GM19468 (cell line): ENCODE measurements at regions not wholly inside any gene's neighbourhood (a gene's known extent, or its start where the extent isn't known, plus 50 kb on each side); places are given as distances from the start of the nearest gene placed in this dataset.

ENCODE experiments used
- ATAC-seq: cut with Tn5 transposase; IDR thresholded peaks from one replicate; pipeline ENCODE4 v1.9.1; 2021; ENCODE audit warnings: mild to moderate bottlenecking, moderate library complexity, moderate number of reproducible peaks; ENCODE audit not compliant: unreplicated experiment; ENCODE audit errors: extremely low read depth

DNA sequence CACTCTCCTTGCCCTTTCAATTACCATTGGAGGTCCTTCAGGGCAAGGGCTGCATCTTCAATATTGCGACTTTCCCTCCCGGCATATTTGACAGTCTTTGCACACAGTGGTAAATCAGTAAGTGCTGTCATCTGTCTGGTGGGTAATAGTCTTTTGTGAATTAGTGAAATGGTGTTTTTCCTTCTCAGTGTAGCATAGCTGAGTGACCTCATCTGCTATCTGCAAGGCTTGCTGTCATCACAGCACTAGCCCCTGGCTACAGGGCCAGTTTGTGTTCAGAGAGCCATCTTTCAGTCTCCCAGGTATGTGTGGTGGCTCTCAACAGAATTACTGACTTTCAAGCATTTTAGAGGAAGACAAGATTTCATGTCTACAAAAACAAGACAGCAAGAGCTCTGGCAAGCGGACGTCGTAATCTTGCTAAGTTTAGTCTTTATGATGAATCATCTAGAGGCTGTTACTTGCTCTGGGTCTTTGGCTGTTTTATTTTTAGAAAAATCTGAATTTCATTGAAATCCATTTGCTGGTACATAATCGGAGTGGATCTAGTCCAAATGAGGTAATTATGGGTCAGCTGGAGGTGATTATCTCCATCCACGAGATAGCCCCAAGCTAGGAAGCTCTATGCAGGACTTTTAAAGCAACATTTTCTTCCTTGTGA lies 528.9 kb downstream of the EPM2A start:
- no peak for ATAC-seq

DNA sequence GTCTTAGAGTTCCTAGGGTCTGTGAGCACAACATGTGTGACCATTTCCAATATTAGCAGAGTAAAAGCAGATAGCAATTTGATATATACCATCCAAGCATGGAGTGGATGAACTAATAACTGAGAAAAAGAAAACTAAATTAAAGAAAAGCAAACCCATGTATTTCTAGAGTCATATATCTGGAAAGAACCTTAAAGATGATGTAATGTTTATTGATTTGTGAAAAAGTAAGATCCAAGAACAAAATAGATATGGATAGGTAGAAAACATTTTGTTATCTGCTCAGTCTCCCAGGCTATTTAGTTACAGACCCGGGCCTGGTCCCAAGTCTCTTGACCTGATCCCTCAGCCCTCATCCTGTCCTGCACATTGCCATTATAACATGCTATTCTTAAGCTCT lies 526.8 kb downstream of the EPM2A start:
- ATAC-seq: no peak

DNA sequence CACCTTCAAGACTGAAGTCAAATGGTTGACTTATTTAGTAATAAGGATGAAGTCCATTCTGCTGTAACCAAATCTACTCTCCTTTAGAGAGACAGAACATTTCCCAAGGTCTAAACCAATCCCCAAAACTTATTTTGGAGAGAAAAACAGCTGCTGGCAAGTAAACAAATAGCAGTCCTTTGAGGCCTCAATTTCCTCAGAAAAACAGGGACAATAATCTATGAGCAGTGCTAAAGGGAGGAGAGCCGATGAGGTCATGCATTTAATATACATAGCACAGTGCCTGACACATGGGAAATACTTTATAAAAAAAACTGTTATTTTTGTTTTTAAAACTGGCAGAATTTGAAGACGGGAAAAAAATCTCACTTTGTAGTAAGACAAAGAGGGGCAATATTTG lies 526.0 kb downstream of the EPM2A start:
- ATAC-seq: no peak

DNA sequence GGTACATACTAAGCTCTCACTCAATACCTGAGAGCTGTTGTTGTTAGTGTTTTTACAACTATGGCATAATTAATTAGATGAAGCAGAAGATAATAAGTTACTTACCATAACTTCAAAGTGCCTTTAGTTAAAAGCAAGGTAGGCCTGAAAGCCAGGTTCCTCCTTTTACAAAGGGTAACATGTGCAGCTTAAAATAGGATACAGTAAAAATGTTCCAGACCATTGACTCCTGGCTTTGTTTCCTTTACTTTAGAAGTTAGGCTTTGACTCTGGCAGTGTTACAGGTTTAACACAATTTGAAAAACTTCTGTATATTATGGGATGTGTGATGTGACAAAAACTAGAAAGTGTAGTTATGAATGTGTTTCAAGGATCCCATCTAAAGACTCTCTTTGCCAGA lies 522.5 kb downstream of the EPM2A start:
- ATAC-seq: no peak

DNA sequence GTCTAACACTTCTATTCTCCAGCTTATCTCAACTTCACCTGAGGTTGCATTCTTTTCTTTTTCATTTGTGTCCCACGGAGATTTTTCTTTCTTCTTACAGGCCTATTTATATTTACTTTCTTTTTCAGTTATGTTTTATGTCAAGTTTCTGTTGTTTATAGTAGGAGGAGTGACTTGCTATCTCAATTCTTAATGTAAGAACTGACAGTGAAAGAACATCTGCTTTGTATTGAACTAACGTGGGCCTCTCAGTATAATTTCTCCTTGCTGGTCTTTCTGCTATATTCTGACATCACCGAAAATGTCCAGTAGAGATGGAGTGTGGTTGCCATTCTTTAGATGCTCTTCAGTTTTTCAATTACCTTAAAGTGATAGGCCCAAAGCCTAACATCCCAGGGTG lies 521.7 kb downstream of the EPM2A start:
- ATAC-seq: peak; percentile 74

DNA sequence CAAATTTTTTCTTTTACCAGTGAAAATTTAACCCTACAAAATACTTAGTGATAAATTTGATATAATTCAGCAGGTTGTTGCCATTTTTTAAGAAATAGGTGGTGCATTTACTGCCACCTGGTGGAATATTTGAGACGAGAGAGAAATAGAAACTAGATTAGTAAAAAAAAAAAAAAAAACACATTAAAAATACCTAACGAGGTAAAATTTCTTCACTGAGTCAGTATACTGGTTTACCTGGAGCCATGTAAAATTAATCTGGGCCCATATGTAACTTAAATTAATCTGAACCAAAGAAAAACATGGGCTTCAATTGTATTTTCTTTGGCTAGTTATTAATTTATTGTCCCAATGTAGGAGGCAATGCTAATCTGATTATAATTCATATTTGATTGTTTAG lies 520.8 kb downstream of the EPM2A start:
- ATAC-seq: no peak

DNA sequence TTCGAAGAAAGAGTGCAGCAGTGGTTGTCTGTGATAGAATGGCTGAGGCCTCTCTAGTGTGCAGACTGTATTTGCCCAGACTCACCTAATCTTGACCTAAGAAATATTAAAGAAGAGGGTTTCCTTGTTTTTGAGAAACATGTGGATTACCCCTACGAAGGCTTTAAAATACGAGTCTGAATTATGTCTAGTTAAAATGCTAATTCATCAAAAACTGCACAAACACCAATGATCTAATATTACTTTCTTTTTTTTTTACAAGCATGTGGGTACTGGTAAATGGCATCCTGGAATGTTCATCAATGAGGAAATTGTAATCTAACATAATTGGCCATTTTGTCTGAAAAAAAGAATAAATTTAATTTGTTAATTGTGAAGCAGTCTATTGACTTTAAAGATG lies 510.9 kb downstream of the EPM2A start:
- no peak for ATAC-seq

DNA sequence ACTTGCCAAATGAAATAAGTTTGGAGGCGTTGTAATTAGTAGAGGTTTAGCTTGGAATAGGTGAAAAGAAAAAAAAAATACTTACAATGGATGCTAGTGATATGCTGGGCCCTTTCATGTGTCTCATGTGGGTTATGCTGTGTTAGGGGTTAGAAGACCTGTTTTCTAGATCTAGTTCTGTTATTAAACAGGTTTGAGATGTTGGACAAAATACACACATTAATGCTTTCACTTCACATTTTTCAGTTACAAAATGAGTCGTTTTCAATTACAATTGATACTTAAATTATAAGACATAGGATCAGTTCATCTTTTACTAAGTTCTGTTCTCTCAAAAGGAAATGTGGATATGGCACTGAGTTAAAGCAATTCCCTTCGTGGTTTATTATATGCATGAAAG lies 509.8 kb downstream of the EPM2A start:
- no peak for ATAC-seq

DNA sequence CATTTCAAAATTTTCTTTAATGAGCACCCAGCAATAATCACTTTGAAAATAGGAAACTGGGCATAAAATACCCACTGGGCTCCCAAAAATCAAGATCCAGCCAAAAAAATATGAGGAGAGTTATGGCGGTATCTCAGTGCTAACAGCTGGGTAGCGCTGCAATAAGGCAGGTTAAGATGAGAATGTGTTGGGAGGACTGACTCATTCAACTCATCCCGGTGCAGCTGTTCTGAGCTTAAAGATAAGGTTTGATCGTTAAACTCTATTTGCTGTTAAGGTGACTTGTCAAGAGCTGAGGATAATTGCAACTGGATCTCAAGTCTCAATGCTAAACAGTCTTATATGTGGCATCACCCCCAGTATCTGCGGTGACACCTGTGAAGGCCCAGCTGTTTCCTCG lies 507.7 kb downstream of the EPM2A start:
- no peak for ATAC-seq

DNA sequence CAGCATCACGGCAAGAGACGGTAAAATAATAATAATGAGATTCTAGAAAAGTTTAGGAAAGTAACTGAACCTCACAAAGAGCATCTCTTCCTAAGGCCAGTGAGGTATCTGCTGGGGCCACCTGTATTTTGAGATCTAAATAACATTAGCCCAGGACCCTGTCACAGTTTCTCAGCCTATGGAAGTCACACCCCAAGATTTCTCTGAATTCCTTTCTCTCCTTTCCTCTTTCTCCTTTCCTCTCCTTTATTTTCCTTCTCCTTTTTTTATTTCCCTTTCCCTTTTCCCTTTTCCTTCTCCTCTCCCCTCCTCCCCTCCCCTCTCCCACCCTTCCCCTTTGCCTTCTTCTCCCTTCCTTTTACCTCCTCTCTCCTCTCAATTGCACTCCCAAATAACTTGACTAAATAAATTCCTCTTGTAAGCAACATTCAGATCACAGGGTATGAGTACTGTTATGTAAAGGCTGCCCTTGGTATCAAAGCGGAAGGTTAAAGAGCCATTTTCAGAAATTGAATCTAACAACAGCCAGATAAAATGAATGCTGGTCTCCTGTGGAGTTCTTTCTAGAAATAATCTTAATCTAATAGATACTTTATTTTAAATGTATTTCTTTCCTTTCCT lies 506.2 kb downstream of the EPM2A start:
- no peak for ATAC-seq

DNA sequence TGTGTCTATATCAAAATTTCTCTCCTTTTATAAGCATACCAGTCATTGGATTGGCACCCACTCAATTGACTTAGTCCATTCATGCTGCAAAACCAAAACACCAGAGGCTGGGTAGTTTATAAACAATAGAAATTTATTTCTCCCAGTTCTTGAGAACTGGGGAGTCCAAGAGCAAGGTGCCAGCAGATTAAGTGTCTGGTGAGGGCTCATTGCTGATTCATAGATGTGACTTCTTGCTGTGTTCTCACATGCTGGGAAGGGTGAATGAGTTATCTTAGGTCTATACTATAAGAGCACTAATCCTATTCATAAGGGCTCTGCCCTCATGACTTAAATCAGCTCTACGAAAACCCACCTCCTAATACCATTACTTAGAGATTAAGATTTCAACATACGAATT lies 501.4 kb downstream of the EPM2A start:
- ATAC-seq: no peak

DNA sequence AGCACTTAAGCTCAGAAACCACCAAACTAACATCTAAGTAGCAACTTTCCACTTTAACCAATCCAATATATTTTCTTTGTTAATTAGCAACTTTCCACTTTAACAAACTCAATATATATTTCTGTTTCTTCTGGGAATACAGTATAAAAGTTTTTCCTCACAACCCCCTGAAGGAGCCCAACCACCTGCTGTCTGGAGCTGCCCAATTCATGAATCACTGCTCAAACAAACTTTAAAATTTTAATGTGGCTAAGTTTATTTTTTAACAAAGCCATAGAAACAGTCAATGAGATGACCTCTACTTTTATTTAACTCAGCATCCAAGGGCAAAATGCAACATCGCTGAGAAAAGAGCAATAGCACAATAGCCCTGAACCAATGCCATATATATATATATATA lies 500.1 kb downstream of the EPM2A start:
- no peak for ATAC-seq

DNA sequence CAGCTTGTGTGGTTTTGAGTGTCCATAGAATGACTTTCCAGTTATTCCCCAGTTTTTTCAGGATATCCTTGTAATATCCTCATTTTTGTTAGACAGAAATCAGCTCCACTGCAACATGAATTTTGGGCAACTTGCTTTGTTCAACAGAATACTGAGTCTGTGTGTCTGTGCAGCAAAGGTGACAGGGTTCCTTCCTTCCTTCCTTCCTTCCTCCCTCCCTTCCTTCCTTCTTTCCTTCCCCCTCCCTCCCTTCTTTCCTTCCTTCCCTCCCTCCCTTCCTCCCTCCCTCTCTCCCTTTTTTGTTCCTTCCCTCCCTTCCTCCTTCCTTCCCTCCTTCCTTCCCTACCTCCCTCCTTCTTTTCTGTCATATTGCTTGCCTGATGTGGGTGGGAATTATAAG lies 496.5 kb downstream of the EPM2A start:
- ATAC-seq: no peak

DNA sequence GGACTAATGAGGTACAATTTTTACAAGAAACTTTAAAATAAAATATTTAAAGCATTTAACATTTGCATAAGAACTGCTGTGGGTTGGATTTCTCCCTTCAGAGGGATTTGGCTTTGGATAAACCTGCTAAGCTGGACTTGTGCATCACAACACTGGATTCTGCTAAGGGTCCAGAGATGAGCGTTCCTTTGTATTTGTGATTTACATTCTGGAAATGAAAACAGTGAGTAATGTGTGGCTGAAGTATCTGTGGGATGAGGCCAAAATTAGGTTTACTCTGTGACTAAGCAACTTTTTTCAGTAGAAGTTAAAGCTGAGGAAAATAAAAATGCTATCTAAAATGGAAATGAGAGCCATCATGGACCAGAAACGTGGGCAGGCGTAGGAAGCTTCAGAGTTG lies 494.3 kb downstream of the EPM2A start:
- no peak for ATAC-seq

DNA sequence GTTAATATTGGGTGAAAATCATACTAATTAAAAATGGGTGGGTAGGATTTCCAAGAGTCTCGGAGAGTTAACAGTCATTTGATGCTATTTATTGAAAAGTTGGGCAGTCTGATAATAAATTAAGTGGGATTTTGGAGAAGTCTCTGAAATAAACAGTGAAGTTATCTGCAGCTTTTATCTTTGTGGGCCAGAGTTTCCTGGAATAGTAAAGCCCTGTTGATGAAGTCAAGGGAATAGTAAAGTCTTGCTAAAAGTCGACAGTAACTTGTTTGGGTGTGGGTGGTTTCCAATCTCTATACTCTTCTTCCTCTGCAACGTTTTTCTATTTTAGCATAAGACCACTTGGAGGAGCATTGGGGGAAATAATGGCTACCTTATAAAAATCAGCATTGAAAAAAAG lies 493.6 kb downstream of the EPM2A start:
- no peak for ATAC-seq

DNA sequence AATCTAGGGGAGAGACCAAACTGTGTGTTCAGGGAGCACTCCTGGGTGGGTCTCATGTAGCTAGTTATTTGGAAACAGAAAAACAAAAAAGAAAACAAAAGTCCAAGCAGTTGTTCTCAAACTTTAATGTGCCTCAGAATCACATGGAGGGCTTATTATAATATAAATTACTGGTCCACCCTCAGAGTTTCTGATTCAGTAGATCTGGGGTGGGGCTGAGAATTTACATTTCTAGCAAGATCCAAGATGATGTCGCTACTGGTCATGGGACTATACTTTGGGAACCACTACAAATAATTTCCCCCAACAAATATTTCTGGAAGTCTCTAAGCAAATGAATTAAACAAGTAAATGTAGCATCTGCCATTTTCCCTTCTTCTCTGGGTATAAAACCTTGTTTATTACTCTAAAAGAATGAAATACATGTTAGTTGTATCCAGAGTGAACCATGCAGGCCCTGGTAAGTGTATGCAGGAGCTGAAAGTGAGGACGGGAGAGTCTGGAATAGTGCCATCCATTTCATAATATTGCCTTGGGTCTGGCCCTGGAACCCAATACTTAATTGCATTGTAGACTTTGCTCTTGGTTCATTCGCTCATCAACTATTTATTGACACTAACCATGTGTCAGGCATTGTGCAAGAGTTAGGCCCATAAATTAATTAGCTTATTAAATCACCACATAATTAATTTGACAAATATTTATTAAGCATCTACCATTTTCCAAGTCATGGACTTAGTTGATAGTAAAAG lies 490.8 kb downstream of the EPM2A start:
- ATAC-seq: no peak

DNA sequence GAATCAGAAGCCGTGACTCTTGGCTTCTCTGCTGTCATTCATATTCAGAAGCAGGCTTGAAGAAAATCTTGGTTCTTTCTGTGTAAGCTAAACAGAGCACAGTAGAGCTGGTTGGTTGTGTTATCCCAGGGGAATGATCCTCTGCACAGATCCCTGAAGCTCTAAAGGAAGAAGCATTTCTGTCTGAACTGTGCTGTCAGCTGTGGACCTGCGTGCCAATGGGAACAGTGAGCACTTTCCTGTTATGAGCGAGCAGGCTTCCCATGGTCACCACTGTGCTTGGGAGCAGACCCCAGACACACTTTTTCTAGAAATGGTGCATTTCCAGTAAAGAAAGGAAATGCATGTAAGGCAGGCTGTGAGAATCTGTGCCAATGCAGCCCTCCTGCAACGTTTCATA lies 490.2 kb downstream of the EPM2A start:
- no peak for ATAC-seq

DNA sequence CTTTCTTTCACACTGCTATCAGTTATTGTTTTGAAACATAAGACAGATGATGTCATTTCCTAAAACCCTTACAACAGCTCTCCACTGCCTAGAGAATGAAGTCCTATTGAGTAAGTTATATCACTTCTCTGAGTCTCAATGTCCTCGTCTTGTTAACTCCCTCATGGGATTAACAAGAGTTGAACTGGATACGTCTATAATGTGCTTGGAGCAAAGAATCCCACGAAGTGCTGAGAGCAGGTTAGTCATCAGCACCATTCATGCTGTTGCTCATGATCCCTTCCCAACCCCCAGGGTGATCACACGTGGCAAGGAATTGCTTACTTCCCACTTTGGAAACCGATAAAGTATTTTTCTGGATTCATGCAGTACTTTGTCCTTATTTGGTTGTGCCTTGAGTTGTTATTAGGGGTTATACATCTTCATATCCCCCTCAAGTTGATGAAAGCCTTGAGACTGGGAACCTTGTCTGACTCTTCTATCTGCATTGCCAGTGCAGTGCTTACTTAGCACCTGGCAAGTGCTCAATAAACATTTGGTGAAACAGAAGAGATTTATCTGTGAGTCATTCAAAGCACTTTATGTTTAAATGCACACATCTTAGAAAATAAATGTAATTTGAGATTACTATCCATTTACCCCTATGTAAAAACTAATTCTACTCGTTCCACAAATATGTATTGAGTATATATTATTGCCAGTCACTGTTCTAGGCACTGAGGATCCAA lies 487.5 kb downstream of the EPM2A start:
- ATAC-seq: no peak

DNA sequence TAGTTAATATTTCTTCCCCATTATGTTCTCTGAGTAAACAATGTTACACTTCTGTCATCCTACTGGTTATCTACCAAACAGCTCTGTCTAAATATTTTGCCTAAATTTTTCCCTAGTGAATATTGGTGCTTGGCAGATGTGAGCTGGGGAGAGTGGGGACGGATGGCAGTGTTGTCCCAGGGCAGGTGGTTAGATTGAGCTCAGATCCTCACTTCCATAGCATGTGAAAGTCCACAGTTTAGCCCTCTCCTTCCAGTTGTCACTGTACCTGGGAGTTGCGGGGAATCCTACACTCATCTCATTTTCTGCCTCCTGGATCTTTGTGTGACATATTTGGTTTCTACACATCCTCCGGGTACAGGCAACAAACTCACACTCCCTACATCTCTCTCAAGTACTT lies 484.9 kb downstream of the EPM2A start:
- no peak for ATAC-seq

DNA sequence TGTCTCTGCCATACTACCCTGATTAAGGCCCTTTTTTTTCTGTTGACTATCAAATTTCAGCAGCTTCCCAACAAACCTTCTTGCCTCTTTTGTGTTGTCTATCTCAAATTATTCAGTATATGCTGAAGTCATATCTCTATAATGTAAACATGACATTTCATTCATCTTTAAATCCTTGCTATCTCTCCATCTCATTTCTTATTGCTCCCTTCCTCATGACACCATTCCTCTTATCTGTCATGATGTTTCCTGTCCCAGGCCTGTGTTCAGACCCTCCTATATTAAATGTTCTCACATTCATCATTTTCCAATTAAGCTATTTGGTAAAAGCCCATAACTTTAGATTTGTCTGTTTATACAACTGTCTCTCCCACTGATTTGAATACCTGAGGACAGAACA lies 482.6 kb downstream of the EPM2A start:
- no peak for ATAC-seq
